NCI-H128 (cell line): ENCODE measurements at regions not wholly inside any gene's neighbourhood (a gene's known extent, or its start where the extent isn't known, plus 50 kb on each side); places are given as distances from the start of the nearest gene placed in this dataset.

Source experiments
- DNase-seq: peaks from one replicate; lab custom pipeline; 2025; ENCODE audit not compliant: unreplicated experiment; lab: John Stamatoyannopoulos, UW

- DNase-seq = no peak
Observed at GRCh38 chr4:180525523-180526077, 1717.6 kb upstream of the TENM3 start.

- no peak for DNase-seq
Observed at GRCh38 chr4:180528003-180528402, 1715.2 kb upstream of the TENM3 start.

- no peak for DNase-seq
Observed at GRCh38 chr4:180530787-180531186, 1712.4 kb upstream of the TENM3 start.

- no peak for DNase-seq
Observed at GRCh38 chr4:180532691-180533090, 1710.5 kb upstream of the TENM3 start.

- DNase-seq = no peak
Observed at GRCh38 chr4:180538384-180539057, 1704.7 kb upstream of the TENM3 start.

- no peak for DNase-seq
Observed at GRCh38 chr4:180539284-180539683, 1703.9 kb upstream of the TENM3 start.

- no peak for DNase-seq
Observed at GRCh38 chr4:180541678-180542077, 1701.5 kb upstream of the TENM3 start.

GRCh38 chr4:180542445-180543100 is 1700.6 kb upstream of the TENM3 start:
- no peak for DNase-seq

- no peak for DNase-seq
Observed at GRCh38 chr4:180550106-180550505, 1693.1 kb upstream of the TENM3 start.

- no peak for DNase-seq
Observed at GRCh38 chr4:180557348-180557747, 1685.9 kb upstream of the TENM3 start.

- DNase-seq = no peak
Observed at GRCh38 chr4:180557950-180558349, 1685.3 kb upstream of the TENM3 start.

- no peak for DNase-seq
Observed at GRCh38 chr4:180558427-180558826, 1684.8 kb upstream of the TENM3 start.

- no peak for DNase-seq
Observed at GRCh38 chr4:180560896-180561295, 1682.3 kb upstream of the TENM3 start.

GRCh38 chr4:180564026-180564425 is 1679.2 kb upstream of the TENM3 start:
- DNase-seq = no peak

GRCh38 chr4:180564448-180564847 is 1678.8 kb upstream of the TENM3 start:
- no peak for DNase-seq

- DNase-seq = no peak
Observed at GRCh38 chr4:180565856-180566431, 1677.3 kb upstream of the TENM3 start.

- DNase-seq = no peak
Observed at GRCh38 chr4:180566492-180566891, 1676.7 kb upstream of the TENM3 start.

GRCh38 chr4:180567080-180567479 is 1676.1 kb upstream of the TENM3 start:
- DNase-seq = no peak

- no peak for DNase-seq
Observed at GRCh38 chr4:180571516-180572055, 1671.6 kb upstream of the TENM3 start.

GRCh38 chr4:180578175-180578574 is 1665.0 kb upstream of the TENM3 start:
- no peak for DNase-seq

- no peak for DNase-seq
Observed at GRCh38 chr4:180581061-180581460, 1662.1 kb upstream of the TENM3 start.

- DNase-seq = no peak
Observed at GRCh38 chr4:180587379-180587778, 1655.8 kb upstream of the TENM3 start.
